Body of pancreas (tissue), 4 donors: ENCODE measurements at regions not wholly inside any gene's neighbourhood (a gene's known extent, or its start where the extent isn't known, plus 50 kb on each side); places are given as distances from the start of the nearest gene placed in this dataset.

Experiments used
- ATAC-seq: fragments of 150-250 bp; one replicate; pipeline ENCODE4 v1.9.1; 2016
- DNase-seq, 4 donors: peaks; one replicate each; pipeline ENCODE4 v3.0.0-alpha.2; 2019
- H3K27ac ChIP-seq, 4 donors: fragments of 200-600 bp; sonication (generic); 1 replicate in 3 of 4; 2 replicates in 1 of 4; pipeline versions ENCODE4 v1.5.1 to v1.6.1; 2016 to 2019; ENCODE audit warnings: mild to moderate bottlenecking in 1 of 4, mixed read lengths in 1 of 4, moderate library complexity in 1 of 4
- H3K27me3 ChIP-seq, 2 donors: fragments of 200-600 bp; sonication (generic); one replicate each; pipeline ENCODE4 v1.6.0; 2016; ENCODE audit warnings: mild to moderate bottlenecking in 1 of 2
- H3K36me3 ChIP-seq, 2 donors: fragments of 200-600 bp; sonication (generic); replicated peaks in 1 of 2; 2 replicates each; pipeline ENCODE4 v1.5.1; 2016; ENCODE audit warnings: low read depth in 2 of 2; ENCODE audit not compliant: insufficient read depth in 1 of 2
- H3K4me1 ChIP-seq: fragments of 200-600 bp; sonication (generic); one replicate; pipeline ENCODE4 v1.6.0; 2016
- H3K4me3 ChIP-seq, 2 donors: fragments of 200-600 bp; sonication (generic); 1 replicate in 1 of 2; 2 replicates in 1 of 2; pipeline ENCODE4 v1.5.1; 2016 to 2019
- H3K9me3 ChIP-seq, 3 donors: fragments of 200-600 bp; sonication (generic); 1 replicate in 2 of 3; 2 replicates in 1 of 3; pipeline ENCODE4 v1.5.1; 2016
- POLR2A ChIP-seq, 3 donors: fragments of 450-650 bp; IDR thresholded peaks; one replicate each; pipeline ENCODE4 v1.6.1; 2016; ENCODE audit warnings: antibody characterized with exemption in 3 of 3, mild to moderate bottlenecking in 2 of 3
- WGBS, 2 donors: methylation state at CpG; one replicate each; pipeline ENCODE4 v1.1.5; 2017; 5-methylcytosine and 5-hydroxymethylcytosine counted together
- intact Hi-C: fragments of 100-400 bp; cut with DNase I; formaldehyde crosslinking; loops from one replicate; pipeline ENCODE4 v1.15.1; 2023
- TF ChIP-seq, protein P1 (sequence below), 7 experiments: fragments of 450-650 bp in 4 of 7; fragments of 200-600 bp in 3 of 7; sonication (generic) in 3 of 7; IDR thresholded peaks; one replicate each; pipeline ENCODE4 v1.5.1; 2016 to 2019; ENCODE audit warnings: antibody characterized with exemption in 7 of 7

DNA sequence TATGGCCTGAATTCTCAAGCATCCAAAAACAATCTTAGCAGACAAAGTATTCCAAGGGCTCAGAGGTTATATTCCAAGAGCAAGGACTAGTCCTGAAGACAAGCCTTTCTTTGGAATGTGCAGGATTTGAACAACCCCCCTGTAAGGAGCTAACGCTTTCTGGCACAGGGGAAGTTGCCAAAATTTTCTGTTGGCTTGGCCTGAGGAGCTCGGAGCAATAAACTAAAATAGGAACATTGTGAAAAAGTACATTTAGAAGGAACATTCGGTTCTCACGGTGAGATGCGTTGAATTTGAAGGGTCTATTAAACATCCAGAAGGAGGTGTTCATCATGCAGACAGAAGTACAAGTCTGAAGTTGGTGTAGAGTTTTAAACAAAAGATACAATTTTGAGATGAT lies 1030.5 kb upstream of the CELF2 start:
- no peak for ATAC-seq
- TF ChIP-seq, protein P1, sequence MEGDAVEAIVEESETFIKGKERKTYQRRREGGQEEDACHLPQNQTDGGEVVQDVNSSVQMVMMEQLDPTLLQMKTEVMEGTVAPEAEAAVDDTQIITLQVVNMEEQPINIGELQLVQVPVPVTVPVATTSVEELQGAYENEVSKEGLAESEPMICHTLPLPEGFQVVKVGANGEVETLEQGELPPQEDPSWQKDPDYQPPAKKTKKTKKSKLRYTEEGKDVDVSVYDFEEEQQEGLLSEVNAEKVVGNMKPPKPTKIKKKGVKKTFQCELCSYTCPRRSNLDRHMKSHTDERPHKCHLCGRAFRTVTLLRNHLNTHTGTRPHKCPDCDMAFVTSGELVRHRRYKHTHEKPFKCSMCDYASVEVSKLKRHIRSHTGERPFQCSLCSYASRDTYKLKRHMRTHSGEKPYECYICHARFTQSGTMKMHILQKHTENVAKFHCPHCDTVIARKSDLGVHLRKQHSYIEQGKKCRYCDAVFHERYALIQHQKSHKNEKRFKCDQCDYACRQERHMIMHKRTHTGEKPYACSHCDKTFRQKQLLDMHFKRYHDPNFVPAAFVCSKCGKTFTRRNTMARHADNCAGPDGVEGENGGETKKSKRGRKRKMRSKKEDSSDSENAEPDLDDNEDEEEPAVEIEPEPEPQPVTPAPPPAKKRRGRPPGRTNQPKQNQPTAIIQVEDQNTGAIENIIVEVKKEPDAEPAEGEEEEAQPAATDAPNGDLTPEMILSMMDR (IDR thresholded peaks at IDR 0.05), result no peak
- TF ChIP-seq POLR2A (IDR thresholded peaks at IDR 0.05), result no peak

DNA sequence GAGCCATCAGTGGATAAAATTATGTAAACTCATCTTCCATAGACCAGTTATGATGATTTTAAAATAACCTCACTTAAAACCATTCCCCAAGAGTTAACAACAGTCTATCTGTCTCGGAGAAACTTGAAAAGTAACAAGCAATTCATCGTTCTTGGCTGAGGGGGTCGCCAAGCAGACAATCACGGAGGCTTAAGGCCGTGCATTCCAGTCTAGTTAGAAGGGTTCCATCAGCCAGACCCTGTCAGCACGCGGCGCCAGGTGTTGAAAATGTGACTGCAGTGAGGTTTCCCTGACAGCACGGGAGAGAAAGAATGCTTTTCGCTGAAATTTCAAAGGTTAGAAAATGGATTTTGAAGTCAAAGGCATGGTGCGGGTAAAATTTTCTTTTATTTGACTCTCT lies 1025.0 kb upstream of the CELF2 start:
- no peak for DNase-seq
- no peaks in the 10 kb centered on the region for H3K36me3 ChIP-seq
- no peaks in the 10 kb centered on the region for H3K27me3 ChIP-seq
- 26 to 27% methylated on average over 11 of the region's 11 CpGs for WGBS, 2 donors
- H3K9me3 ChIP-seq, result no peaks in the 10 kb centered on the region
- intact Hi-C loops, result no loop called here
- no peak for ATAC-seq
- no peak overlapping the region for H3K4me3 ChIP-seq
- no peaks in the 10 kb centered on the region for H3K4me1 ChIP-seq
- no peak for TF ChIP-seq POLR2A (IDR thresholded peaks at IDR 0.05)
- TF ChIP-seq, protein P1 (IDR thresholded peaks at IDR 0.05), result no peak
- H3K27ac ChIP-seq, result no peak overlapping the region

More for the DNA sequence above, 1030.5 kb upstream of the CELF2 start:
- WGBS, 2 donors, result 76 to 77% methylated on average over 5 of the region's 5 CpGs
- no peaks in the 10 kb centered on the region for H3K36me3 ChIP-seq
- no peak overlapping the region for H3K27ac ChIP-seq
- no peaks in the 10 kb centered on the region for H3K27me3 ChIP-seq
- H3K4me1 ChIP-seq, result no peaks in the 10 kb centered on the region
- no peak overlapping the region for H3K4me3 ChIP-seq
- intact Hi-C loops, result no loop called here
- no peaks in the 10 kb centered on the region for H3K9me3 ChIP-seq
- DNase-seq, result no peak

DNA sequence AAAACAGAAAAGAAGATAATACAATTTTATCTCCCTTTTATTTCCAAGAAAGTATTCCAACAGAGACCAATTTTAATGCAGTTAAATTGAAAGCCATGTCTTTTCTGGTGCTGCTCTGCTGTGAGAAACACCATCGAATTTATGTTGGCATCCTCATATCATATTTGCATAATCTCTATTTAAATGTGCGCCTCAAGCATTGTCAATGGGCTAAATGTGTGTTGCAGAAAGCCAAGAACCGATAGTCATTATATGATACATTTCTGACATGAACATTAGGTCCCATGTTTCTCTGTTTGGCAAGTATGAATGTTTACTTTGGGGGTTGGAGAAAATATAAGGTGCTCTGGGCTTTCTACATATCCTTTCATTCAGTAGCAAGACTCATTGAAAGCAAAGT lies 1023.5 kb upstream of the CELF2 start:
- H3K4me3 ChIP-seq, result no peak overlapping the region
- DNase-seq, result no peak
- H3K9me3 ChIP-seq, result no peaks in the 10 kb centered on the region
- TF ChIP-seq, protein P1 (IDR thresholded peaks at IDR 0.05), result no peak
- TF ChIP-seq POLR2A (IDR thresholded peaks at IDR 0.05), result no peak
- H3K4me1 ChIP-seq, result no peaks in the 10 kb centered on the region
- H3K36me3 ChIP-seq, result no peaks in the 10 kb centered on the region
- 62 to 72% methylated on average over 3 of the region's 3 CpGs for WGBS, 2 donors
- intact Hi-C loops, result no loop called here
- no peak overlapping the region for H3K27ac ChIP-seq
- H3K27me3 ChIP-seq, result no peaks in the 10 kb centered on the region
- ATAC-seq, result no peak

DNA sequence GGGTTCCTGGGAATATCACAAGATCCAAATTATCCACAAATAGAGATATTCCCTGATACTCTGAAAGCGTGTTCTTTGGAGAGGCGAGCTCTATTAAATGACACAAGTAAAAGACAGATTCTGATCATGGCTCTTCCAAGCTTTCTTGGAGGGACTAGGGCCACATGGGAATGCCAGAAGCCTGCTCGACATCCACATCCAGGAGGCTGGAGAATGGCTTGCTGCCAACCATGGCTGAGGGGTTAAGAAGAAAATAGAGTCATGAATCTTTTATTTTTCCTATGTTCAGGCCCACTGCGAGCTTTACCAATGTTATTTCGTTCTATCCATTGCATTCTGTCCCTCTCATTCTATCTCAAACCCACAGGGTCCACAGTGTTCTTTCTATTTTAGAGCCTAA lies 1018.0 kb upstream of the CELF2 start:
- DNase-seq, result no peak
- Histone ChIP-seq H3K9me3 (no peaks in the 10 kb centered on the region), H3K4me1 (no peaks in the 10 kb centered on the region), H3K36me3 (no peaks in the 10 kb centered on the region), H3K27ac (no peak overlapping the region), H3K4me3 (no peak overlapping the region), H3K27me3 (no peaks in the 10 kb centered on the region)
- no peak for TF ChIP-seq POLR2A (IDR thresholded peaks at IDR 0.05)
- TF ChIP-seq, protein P1 (IDR thresholded peaks at IDR 0.05), result no peak
- intact Hi-C loops, result no loop called here
- no peak for ATAC-seq
- 65 to 72% methylated on average over 5 of the region's 5 CpGs for WGBS, 2 donors

DNA sequence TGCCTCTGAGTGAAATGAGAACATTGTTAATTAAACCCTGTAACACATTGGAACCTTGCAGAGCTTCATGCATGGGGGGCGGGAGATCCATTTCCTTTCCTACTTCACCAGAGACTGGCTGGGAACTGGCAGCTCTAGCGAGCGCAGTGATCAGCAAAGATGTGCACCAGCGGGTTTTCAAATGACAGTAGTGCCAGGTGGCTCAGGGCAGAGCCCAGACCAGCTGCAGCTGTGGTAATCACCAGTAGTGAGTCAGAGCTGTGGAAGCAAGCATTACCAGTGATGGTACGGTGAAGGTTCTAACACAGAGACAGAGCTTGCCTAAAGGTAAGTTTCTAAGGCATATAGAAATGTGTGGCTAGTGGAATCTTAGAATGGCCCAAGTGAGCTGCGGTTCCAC lies 1009.7 kb upstream of the CELF2 start:
- TF ChIP-seq POLR2A (IDR thresholded peaks at IDR 0.05), result no peak
- TF ChIP-seq, protein P1 (IDR thresholded peaks at IDR 0.05), result no peak
- intact Hi-C loops, result no loop called here
- ATAC-seq (no peak), DNase-seq (no peak)
- no peak overlapping the region for H3K4me3 ChIP-seq
- WGBS, 2 donors, result 62 to 76% methylated on average over 6 of the region's 6 CpGs
- H3K36me3 ChIP-seq, result no peaks in the 10 kb centered on the region
- H3K27me3 ChIP-seq, result no peaks in the 10 kb centered on the region
- no peaks in the 10 kb centered on the region for H3K9me3 ChIP-seq
- no peak overlapping the region for H3K27ac ChIP-seq
- H3K4me1 ChIP-seq, result no peaks in the 10 kb centered on the region
